Endodermal cell (in vitro differentiated cells): ENCODE measurements at regions not wholly inside any gene's neighbourhood (a gene's known extent, or its start where the extent isn't known, plus 50 kb on each side); places are given as distances from the start of the nearest gene placed in this dataset.
"Not testable (repeated sequence)": the region's sequence is repeated elsewhere in the genome, so short reads cannot be mapped to it uniquely, and the experiment has no call there.

Experiments used
- DNase-seq: peaks from one replicate; pipeline ENCODE4 v3.0.0-alpha.2; 2017
- H3K27ac ChIP-seq: 2 replicates; pipeline ENCODE4 v1.5.1; 2013; ENCODE audit warnings: mild to moderate bottlenecking, low read depth, low read length, moderate library complexity
- H3K27me3 ChIP-seq: 2 replicates; pipeline ENCODE4 v1.6.1; 2013; ENCODE audit warnings: mild to moderate bottlenecking, low read length, moderate library complexity; ENCODE audit not compliant: insufficient read depth, control insufficient read depth, poor library complexity, severe bottlenecking
- H3K36me3 ChIP-seq: 2 replicates; pipeline ENCODE4 v1.7.0; 2013; ENCODE audit warnings: mild to moderate bottlenecking, low read length, moderate library complexity; ENCODE audit not compliant: control insufficient read depth, insufficient read depth
- H3K4me1 ChIP-seq: one replicate; pipeline ENCODE4 v1.7.0; 2013; ENCODE audit warnings: low read length; ENCODE audit not compliant: control insufficient read depth, insufficient read depth
- H3K4me3 ChIP-seq: 2 replicates; pipeline ENCODE4 v1.5.1; 2013; ENCODE audit warnings: mild to moderate bottlenecking, low read length, moderate library complexity
- H3K9ac ChIP-seq: 2 replicates; pipeline ENCODE4 v1.6.1; 2013; ENCODE audit warnings: mild to moderate bottlenecking, low read length, moderate library complexity; ENCODE audit not compliant: poor library complexity, severe bottlenecking; ENCODE audit errors: extremely low read depth
- H3K9me3 ChIP-seq: 2 replicates; pipeline ENCODE4 v1.6.1; 2013; ENCODE audit warnings: mild to moderate bottlenecking, low read length, moderate library complexity; ENCODE audit not compliant: control insufficient read depth
- H3K27ac Mint-ChIP-seq: 2 replicates; pipeline ENCODE4 v1.8.0; 2020; ENCODE audit warnings: mixed read lengths
- H3K27me3 Mint-ChIP-seq: 2 replicates; pipeline ENCODE4 v1.8.0; 2021; ENCODE audit warnings: mild to moderate bottlenecking, mixed read lengths; ENCODE audit not compliant: insufficient read depth
- H3K36me3 Mint-ChIP-seq: 2 replicates; pipeline ENCODE4 v1.8.0; 2020; ENCODE audit warnings: low read depth, mixed read lengths
- H3K4me1 Mint-ChIP-seq: 2 replicates; pipeline ENCODE4 v1.8.0; 2020; ENCODE audit warnings: mixed read lengths
- H3K4me3 Mint-ChIP-seq: 2 replicates; pipeline ENCODE4 v1.8.0; 2020; ENCODE audit warnings: mild to moderate bottlenecking, moderate library complexity, mixed read lengths
- H3K9me3 Mint-ChIP-seq: 2 replicates; pipeline ENCODE4 v1.8.0; 2020; ENCODE audit warnings: mild to moderate bottlenecking, mixed read lengths
- WGBS, 2 experiments: methylation state at CpG; one replicate each; pipeline versions ENCODE4 v1.1.5 to v1.1.7; 2013; ENCODE audit warnings: missing lambda C conversion rate in 2 of 2, mixed read lengths in 1 of 2; ENCODE audit not compliant: insufficient coverage in 1 of 2, insufficient read length in 1 of 2; 5-methylcytosine and 5-hydroxymethylcytosine counted together
- TF ChIP-seq, protein P1 (sequence below): fragments of 200-600 bp; sonication (generic); conservative IDR thresholded peaks from 2 replicates; pipeline ENCODE4 v1.5.0; 2021; ENCODE audit warnings: antibody characterized with exemption, mild to moderate bottlenecking

DNA sequence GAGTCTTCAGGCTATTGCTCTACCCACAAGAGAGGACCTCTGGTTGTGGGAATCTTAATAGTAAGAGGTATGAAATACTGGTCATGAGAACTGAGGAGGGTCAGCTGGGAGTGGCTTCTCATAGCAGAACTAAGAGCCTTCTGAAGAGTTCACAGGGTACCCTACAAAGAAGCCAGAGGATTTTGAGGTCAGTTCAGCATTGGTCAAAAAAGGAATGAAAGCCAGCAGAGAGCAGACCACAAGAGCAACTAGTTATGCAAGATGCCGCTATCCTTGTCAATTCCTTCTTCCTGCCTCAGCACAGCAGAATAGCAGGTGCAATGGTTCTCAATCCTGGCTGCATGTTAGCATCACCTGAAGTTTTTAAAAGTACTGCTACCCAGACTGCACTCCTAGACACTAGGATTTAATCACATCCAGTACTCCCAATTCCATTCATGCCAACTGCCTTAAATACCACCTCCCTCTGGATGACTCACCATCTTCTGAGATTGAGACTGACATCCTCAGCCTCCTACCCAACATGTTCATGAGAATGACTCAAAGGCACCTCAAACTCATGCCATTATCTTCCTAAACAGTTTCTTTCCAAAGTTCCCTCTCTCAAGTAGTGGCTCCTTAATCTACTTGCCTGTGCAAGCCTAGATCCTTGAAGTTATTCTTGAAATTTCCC is 81.0 kb upstream of the RBMS1 start:
- Histone ChIP-seq H3K9ac (no peak overlapping the region), H3K27me3 (no peaks in the 10 kb centered on the region), H3K4me3 (no peak overlapping the region), H3K36me3 (no peaks in the 10 kb centered on the region), H3K4me1 (peaks cover 6% of the 10 kb centered on the region), H3K9me3 (peaks cover 28% of the 10 kb centered on the region), H3K27ac (no peak overlapping the region)
- Mint-ChIP-seq H3K9me3 (peaks cover 29% of the 10 kb centered on the region), H3K4me3 (no peak overlapping the region), H3K27me3 (no peaks in the 10 kb centered on the region), H3K27ac (no peak overlapping the region), H3K4me1 (no peaks in the 10 kb centered on the region), H3K36me3 (no peaks in the 10 kb centered on the region)
- 94 to 100% methylated on average over 1 of the region's 1 CpG for WGBS, 2 experiments
- no peak for DNase-seq
- TF ChIP-seq, protein P1, sequence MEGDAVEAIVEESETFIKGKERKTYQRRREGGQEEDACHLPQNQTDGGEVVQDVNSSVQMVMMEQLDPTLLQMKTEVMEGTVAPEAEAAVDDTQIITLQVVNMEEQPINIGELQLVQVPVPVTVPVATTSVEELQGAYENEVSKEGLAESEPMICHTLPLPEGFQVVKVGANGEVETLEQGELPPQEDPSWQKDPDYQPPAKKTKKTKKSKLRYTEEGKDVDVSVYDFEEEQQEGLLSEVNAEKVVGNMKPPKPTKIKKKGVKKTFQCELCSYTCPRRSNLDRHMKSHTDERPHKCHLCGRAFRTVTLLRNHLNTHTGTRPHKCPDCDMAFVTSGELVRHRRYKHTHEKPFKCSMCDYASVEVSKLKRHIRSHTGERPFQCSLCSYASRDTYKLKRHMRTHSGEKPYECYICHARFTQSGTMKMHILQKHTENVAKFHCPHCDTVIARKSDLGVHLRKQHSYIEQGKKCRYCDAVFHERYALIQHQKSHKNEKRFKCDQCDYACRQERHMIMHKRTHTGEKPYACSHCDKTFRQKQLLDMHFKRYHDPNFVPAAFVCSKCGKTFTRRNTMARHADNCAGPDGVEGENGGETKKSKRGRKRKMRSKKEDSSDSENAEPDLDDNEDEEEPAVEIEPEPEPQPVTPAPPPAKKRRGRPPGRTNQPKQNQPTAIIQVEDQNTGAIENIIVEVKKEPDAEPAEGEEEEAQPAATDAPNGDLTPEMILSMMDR = no peak

DNA sequence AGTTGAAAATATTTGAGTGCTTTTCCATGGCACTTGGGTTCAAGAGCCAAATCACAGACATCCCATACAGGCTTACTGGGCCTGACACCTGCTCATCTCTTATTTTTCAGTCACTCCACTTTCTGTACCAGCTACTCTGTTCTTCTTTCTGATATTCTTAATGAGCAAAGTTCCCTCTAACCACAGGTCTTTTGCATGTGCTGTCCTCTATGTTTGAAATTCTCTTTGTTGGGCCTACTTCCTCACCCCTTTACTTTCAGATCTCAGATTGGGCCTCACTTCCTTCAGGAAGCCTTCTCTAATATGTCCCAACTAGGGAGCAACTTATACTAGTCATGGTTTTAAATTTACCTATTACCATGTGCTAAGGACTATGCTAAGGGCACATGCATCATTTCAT is 81.8 kb upstream of the RBMS1 start:
- no peak for DNase-seq
- no peak overlapping the region for H3K27ac ChIP-seq
- Mint-ChIP-seq H3K27me3 (no peaks in the 10 kb centered on the region), H3K4me1 (no peaks in the 10 kb centered on the region), H3K27ac (no peak overlapping the region), H3K36me3 (no peaks in the 10 kb centered on the region), H3K4me3 (no peak overlapping the region), H3K9me3 (peaks cover 29% of the 10 kb centered on the region)
- peaks cover 6% of the 10 kb centered on the region for H3K4me1 ChIP-seq
- no peak overlapping the region for H3K9ac ChIP-seq
- H3K36me3 ChIP-seq = no peaks in the 10 kb centered on the region
- peaks cover 28% of the 10 kb centered on the region for H3K9me3 ChIP-seq
- H3K27me3 ChIP-seq = no peaks in the 10 kb centered on the region
- TF ChIP-seq, protein P1 = no peak
- H3K4me3 ChIP-seq = no peak overlapping the region

DNA sequence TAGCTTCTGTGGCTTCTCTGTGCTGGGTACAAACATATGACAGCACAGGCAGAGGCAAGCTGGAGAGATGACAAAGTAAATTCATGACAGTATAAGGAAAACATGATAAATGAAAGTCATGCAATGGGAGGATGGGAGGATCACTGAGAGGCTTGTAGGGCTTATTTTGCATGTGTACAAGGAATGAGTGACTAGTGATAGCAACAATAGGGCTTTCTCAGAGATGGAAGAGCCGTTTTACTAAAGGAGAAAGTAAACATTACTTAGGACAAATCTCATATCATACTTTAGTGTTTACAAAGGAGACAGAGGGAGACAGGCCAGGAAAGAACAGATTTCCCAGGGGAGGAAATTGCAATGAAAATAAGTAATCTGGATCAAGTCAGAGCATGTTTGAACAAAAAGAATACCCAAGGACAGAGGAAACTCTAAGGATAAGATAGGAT is 82.5 kb upstream of the RBMS1 start:
- no peaks in the 10 kb centered on the region for H3K27me3 Mint-ChIP-seq
- Histone ChIP-seq H3K27ac (no peak overlapping the region), H3K4me3 (no peak overlapping the region), H3K9ac (no peak overlapping the region), H3K9me3 (peaks cover 28% of the 10 kb centered on the region), H3K36me3 (no peaks in the 10 kb centered on the region), H3K27me3 (no peaks in the 10 kb centered on the region), H3K4me1 (peaks cover 6% of the 10 kb centered on the region)
- peaks cover 29% of the 10 kb centered on the region for H3K9me3 Mint-ChIP-seq
- WGBS, 2 experiments = no CpG with 5 or more reads among the region's 1 CpG
- H3K27ac Mint-ChIP-seq = no peak overlapping the region
- H3K4me1 Mint-ChIP-seq = no peaks in the 10 kb centered on the region
- TF ChIP-seq, protein P1 = no peak
- no peak for DNase-seq
- no peak overlapping the region for H3K4me3 Mint-ChIP-seq
- H3K36me3 Mint-ChIP-seq = no peaks in the 10 kb centered on the region

DNA sequence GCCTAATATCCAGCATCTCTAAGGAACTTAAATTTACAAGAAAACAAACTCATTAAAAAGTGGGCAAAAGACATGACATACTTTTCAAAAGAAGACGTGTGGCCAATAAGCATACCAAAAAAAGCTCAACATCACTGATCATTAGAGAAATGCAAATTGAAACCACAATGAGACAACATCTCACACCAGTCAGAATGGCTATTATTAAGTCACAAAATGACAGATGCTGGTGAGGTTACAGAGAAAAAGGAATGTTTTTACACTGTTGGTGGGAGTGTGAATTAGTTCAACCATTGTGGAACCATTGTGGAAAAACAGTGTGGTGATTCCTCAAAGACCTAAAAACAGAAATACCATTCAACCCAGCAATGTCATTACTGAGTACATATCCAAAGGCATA is 83.5 kb upstream of the RBMS1 start:
- WGBS, 2 experiments = 80 to 84% methylated on average over 1 of the region's 1 CpG
- H3K9ac ChIP-seq, H3K36me3 Mint-ChIP-seq, H3K4me3 Mint-ChIP-seq, H3K27me3 ChIP-seq, H3K4me3 ChIP-seq, H3K27ac ChIP-seq, DNase-seq, H3K4me1 Mint-ChIP-seq, H3K36me3 ChIP-seq, H3K27ac Mint-ChIP-seq, H3K4me1 ChIP-seq, H3K27me3 Mint-ChIP-seq: not testable (repeated sequence)
- H3K9me3 Mint-ChIP-seq = peaks cover 23% of the 10 kb centered on the region
- H3K9me3 ChIP-seq = peaks cover 18% of the 10 kb centered on the region
